Breast epithelium (tissue), 4 donors: ENCODE measurements at regions not wholly inside any gene's neighbourhood (a gene's known extent, or its start where the extent isn't known, plus 50 kb on each side); places are given as distances from the start of the nearest gene placed in this dataset.

Source experiments
- DNase-seq, 2 donors: peaks; one replicate each; pipeline ENCODE4 v3.0.0-alpha.2; 2019; ENCODE audit warnings: low spot score in 2 of 2
- H3K27ac ChIP-seq, 2 donors: fragments of 200-600 bp; sonication (generic) in 1 of 2; one replicate each; pipeline ENCODE4 v1.5.1; 2016 to 2019; ENCODE audit warnings: mild to moderate bottlenecking in 1 of 2
- H3K27me3 ChIP-seq, 2 donors: fragments of 200-600 bp; sonication (generic) in 1 of 2; one replicate each; pipeline versions ENCODE4 v1.5.1 to v1.6.0; 2017 to 2019; ENCODE audit warnings: control low read depth in 1 of 2, mild to moderate bottlenecking in 1 of 2
- H3K36me3 ChIP-seq: fragments of 200-600 bp; one replicate; pipeline ENCODE4 v1.5.1; 2019
- H3K4me1 ChIP-seq, 2 donors: fragments of 200-600 bp; sonication (generic); one replicate each; pipeline ENCODE4 v1.5.1; 2016 to 2019; ENCODE audit warnings: control low read depth in 1 of 2
- H3K4me3 ChIP-seq, 3 donors: fragments of 200-600 bp; sonication (generic); 1 replicate in 2 of 3; 2 replicates in 1 of 3; pipeline ENCODE4 v1.5.1; 2016 to 2019; ENCODE audit warnings: mild to moderate bottlenecking in 3 of 3, moderate library complexity in 2 of 3
- H3K9me3 ChIP-seq, 2 donors: fragments of 200-600 bp; sonication (generic) in 1 of 2; one replicate each; pipeline ENCODE4 v1.5.1; 2016 to 2019; ENCODE audit warnings: control low read depth in 1 of 2
- CTCF ChIP-seq, 3 donors: fragments of 450-650 bp; IDR thresholded peaks; one replicate each; pipeline ENCODE4 v1.5.1; 2016 to 2017; ENCODE audit warnings: antibody characterized with exemption in 3 of 3, mild to moderate bottlenecking in 3 of 3, moderate library complexity in 3 of 3
- POLR2A ChIP-seq: fragments of 450-650 bp; IDR thresholded peaks from one replicate; pipeline ENCODE4 v1.6.1; 2016; ENCODE audit warnings: antibody characterized with exemption, mild to moderate bottlenecking, moderate library complexity
- POLR2AphosphoS5 ChIP-seq, 3 donors: sonication (generic); formaldehyde crosslinking; IDR thresholded peaks; one replicate each; pipeline ENCODE4 v1.6.1; 2017; ENCODE audit warnings: antibody characterized with exemption in 3 of 3
- intact Hi-C: fragments of 100-400 bp; cut with DNase I; formaldehyde crosslinking; loops from one replicate; pipeline ENCODE4 v1.15.1; 2023; ENCODE audit warnings: low total_unique reads

GRCh38 chr7:106783286-106783685 lies 81.8 kb upstream of the PIK3CG start:
- Histone ChIP-seq H3K27ac (no peak overlapping the region), H3K4me3 (no peak overlapping the region), H3K9me3 (no peaks in the 10 kb centered on the region), H3K36me3 (no peaks in the 10 kb centered on the region), H3K4me1 (no peaks in the 10 kb centered on the region), H3K27me3 (no peaks in the 10 kb centered on the region)
- no peak for DNase-seq
- TF ChIP-seq POLR2AphosphoS5 (IDR thresholded peaks at IDR 0.05), result no peak
- intact Hi-C loops, result no loop called here

- DNase-seq, result no peak
- TF ChIP-seq POLR2A (no peak), CTCF (IDR thresholded peaks at IDR 0.05) (no peak), POLR2AphosphoS5 (IDR thresholded peaks at IDR 0.05) (no peak)
- H3K4me1 ChIP-seq, result no peaks in the 10 kb centered on the region
- H3K27me3 ChIP-seq, result no peaks in the 10 kb centered on the region
- no peak overlapping the region for H3K4me3 ChIP-seq
- intact Hi-C loops, result no loop called here
- no peaks in the 10 kb centered on the region for H3K36me3 ChIP-seq
- no peaks in the 10 kb centered on the region for H3K9me3 ChIP-seq
- H3K27ac ChIP-seq, result no peak overlapping the region
These were observed 76.4 kb upstream of the PIK3CG start for GRCh38 chr7:106788637-106789036.

GRCh38 chr7:106791526-106791925 lies 73.6 kb upstream of the PIK3CG start:
- DNase-seq, result no peak
- Histone ChIP-seq H3K9me3 (no peaks in the 10 kb centered on the region), H3K4me3 (no peak overlapping the region), H3K36me3 (no peaks in the 10 kb centered on the region), H3K27me3 (no peaks in the 10 kb centered on the region), H3K4me1 (no peaks in the 10 kb centered on the region), H3K27ac (no peak overlapping the region)
- TF ChIP-seq POLR2A (no peak), POLR2AphosphoS5 (IDR thresholded peaks at IDR 0.05) (no peak), CTCF (IDR thresholded peaks at IDR 0.05) (no peak)
- intact Hi-C loops, result no loop called here

GRCh38 chr7:106792233-106792926 lies 72.7 kb upstream of the PIK3CG start:
- Histone ChIP-seq H3K36me3 (no peaks in the 10 kb centered on the region), H3K27me3 (no peaks in the 10 kb centered on the region), H3K27ac (no peak overlapping the region), H3K9me3 (no peaks in the 10 kb centered on the region), H3K4me3 (no peak overlapping the region), H3K4me1 (no peaks in the 10 kb centered on the region)
- intact Hi-C loops, result no loop called here
- no peak for DNase-seq
- TF ChIP-seq POLR2A, result no peak
- TF ChIP-seq CTCF (IDR thresholded peaks at IDR 0.05), result no peak
- no peak for TF ChIP-seq POLR2AphosphoS5 (IDR thresholded peaks at IDR 0.05)

- peaks cover 0 to 7% of the 10 kb centered on the region in 2 donors for H3K9me3 ChIP-seq
- DNase-seq, result no peak
- no peak overlapping the region for H3K4me3 ChIP-seq
- H3K36me3 ChIP-seq, result no peaks in the 10 kb centered on the region
- H3K4me1 ChIP-seq, result no peaks in the 10 kb centered on the region
- TF ChIP-seq POLR2AphosphoS5 (IDR thresholded peaks at IDR 0.05), result no peak
- TF ChIP-seq CTCF (IDR thresholded peaks at IDR 0.05), result peak in 2 of 3 donors; percentile 60 to 68
- TF ChIP-seq POLR2A, result no peak
- no peak overlapping the region for H3K27ac ChIP-seq
- H3K27me3 ChIP-seq, result no peaks in the 10 kb centered on the region
- intact Hi-C loops, result no loop called here
These were observed 71.8 kb upstream of the PIK3CG start for GRCh38 chr7:106793015-106793975.
